Gastrocnemius medialis (tissue), 4 donors: ENCODE measurements at regions not wholly inside any gene's neighbourhood (a gene's known extent, or its start where the extent isn't known, plus 50 kb on each side); places are given as distances from the start of the nearest gene placed in this dataset.

Source experiments
- POLR2A ChIP-seq, 2 donors: fragments of 450-650 bp; IDR thresholded peaks; one replicate each; pipeline ENCODE4 v1.6.1; 2017; ENCODE audit warnings: antibody characterized with exemption in 2 of 2, mild to moderate bottlenecking in 2 of 2, moderate library complexity in 2 of 2
- TF ChIP-seq, protein P1 (sequence below), 5 experiments: fragments of 450-650 bp in 3 of 5; fragments of 200-600 bp in 2 of 5; sonication (generic) in 2 of 5; IDR thresholded peaks in 4 of 5; conservative IDR thresholded peaks in 1 of 5; 1 replicate in 4 of 5; 2 replicates in 1 of 5; pipeline ENCODE4 v1.5.1; 2016 to 2019; ENCODE audit warnings: antibody characterized with exemption in 5 of 5, mild to moderate bottlenecking in 3 of 5, moderate library complexity in 3 of 5

GRCh38 chr13:79034341-79034740 lies 371.7 kb downstream of the RBM26 start:
- TF ChIP-seq, protein P1, sequence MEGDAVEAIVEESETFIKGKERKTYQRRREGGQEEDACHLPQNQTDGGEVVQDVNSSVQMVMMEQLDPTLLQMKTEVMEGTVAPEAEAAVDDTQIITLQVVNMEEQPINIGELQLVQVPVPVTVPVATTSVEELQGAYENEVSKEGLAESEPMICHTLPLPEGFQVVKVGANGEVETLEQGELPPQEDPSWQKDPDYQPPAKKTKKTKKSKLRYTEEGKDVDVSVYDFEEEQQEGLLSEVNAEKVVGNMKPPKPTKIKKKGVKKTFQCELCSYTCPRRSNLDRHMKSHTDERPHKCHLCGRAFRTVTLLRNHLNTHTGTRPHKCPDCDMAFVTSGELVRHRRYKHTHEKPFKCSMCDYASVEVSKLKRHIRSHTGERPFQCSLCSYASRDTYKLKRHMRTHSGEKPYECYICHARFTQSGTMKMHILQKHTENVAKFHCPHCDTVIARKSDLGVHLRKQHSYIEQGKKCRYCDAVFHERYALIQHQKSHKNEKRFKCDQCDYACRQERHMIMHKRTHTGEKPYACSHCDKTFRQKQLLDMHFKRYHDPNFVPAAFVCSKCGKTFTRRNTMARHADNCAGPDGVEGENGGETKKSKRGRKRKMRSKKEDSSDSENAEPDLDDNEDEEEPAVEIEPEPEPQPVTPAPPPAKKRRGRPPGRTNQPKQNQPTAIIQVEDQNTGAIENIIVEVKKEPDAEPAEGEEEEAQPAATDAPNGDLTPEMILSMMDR (IDR thresholded peaks at IDR 0.05 in 4 of 5, conservative IDR thresholded peaks at IDR 0.05 in 1 of 5) = no peak
- TF ChIP-seq POLR2A (IDR thresholded peaks at IDR 0.05) = no peak
